HG02642 (cell line): ENCODE measurements at regions not wholly inside any gene's neighbourhood (a gene's known extent, or its start where the extent isn't known, plus 50 kb on each side); places are given as distances from the start of the nearest gene placed in this dataset.
A peak's percentile ranks its signal among the peaks of the same experiment; 100 is the strongest.

Experiments
- ATAC-seq: cut with Tn5 transposase; IDR thresholded peaks from one replicate; pipeline ENCODE4 v1.9.1; 2021; ENCODE audit warnings: mild to moderate bottlenecking; ENCODE audit not compliant: unreplicated experiment, poor library complexity

- no peak for ATAC-seq
Observed at GRCh38 chr6:105886066-105886813, 199.9 kb upstream of the PRDM1 start.

- no peak for ATAC-seq
Observed at GRCh38 chr6:105884426-105884825, 201.7 kb upstream of the PRDM1 start.

- no peak for ATAC-seq
Observed at GRCh38 chr6:105884011-105884410, 202.1 kb upstream of the PRDM1 start.

GRCh38 chr6:105882828-105883227, 203.3 kb upstream of the PRDM1 start:
- ATAC-seq: no peak

GRCh38 chr6:105882121-105882803, 203.9 kb upstream of the PRDM1 start:
- ATAC-seq: no peak

GRCh38 chr6:105881608-105882007, 204.5 kb upstream of the PRDM1 start:
- ATAC-seq: no peak

- peak; percentile 68 for ATAC-seq
Observed at GRCh38 chr6:105880030-105880492, 206.1 kb upstream of the PRDM1 start.

GRCh38 chr6:105879146-105879545, 207.0 kb upstream of the PRDM1 start:
- no peak for ATAC-seq

GRCh38 chr6:105875974-105876640, 210.0 kb upstream of the PRDM1 start:
- ATAC-seq: no peak

GRCh38 chr6:105874835-105875626, 211.1 kb upstream of the PRDM1 start:
- ATAC-seq: no peak

- no peak for ATAC-seq
Observed at GRCh38 chr6:105873799-105874198, 212.3 kb upstream of the PRDM1 start.

GRCh38 chr6:105873211-105873704, 212.9 kb upstream of the PRDM1 start:
- no peak for ATAC-seq

GRCh38 chr6:105872249-105872648, 213.9 kb upstream of the PRDM1 start:
- ATAC-seq: no peak

GRCh38 chr6:105871542-105871941, 214.6 kb upstream of the PRDM1 start:
- ATAC-seq: no peak

- no peak for ATAC-seq
Observed at GRCh38 chr6:105869835-105870440, 216.2 kb upstream of the PRDM1 start.

- no peak for ATAC-seq
Observed at GRCh38 chr6:105868823-105869460, 217.2 kb upstream of the PRDM1 start.

GRCh38 chr6:105867821-105868220, 218.3 kb upstream of the PRDM1 start:
- no peak for ATAC-seq

GRCh38 chr6:105867277-105867676, 218.9 kb upstream of the PRDM1 start:
- no peak for ATAC-seq

GRCh38 chr6:105862936-105863607, 223.1 kb upstream of the PRDM1 start:
- ATAC-seq: no peak
